H9 (cell line): ENCODE measurements at regions not wholly inside any gene's neighbourhood (a gene's known extent, or its start where the extent isn't known, plus 50 kb on each side); places are given as distances from the start of the nearest gene placed in this dataset.

ENCODE experiments used
- DNase-seq: peaks from one replicate; pipeline ENCODE4 v3.0.0-alpha.2; 2017
- H2AFZ ChIP-seq: one replicate; pipeline ENCODE4 v1.6.1; 2013; ENCODE audit warnings: mild to moderate bottlenecking, low read length, control low read depth, moderate library complexity
- H2AK5ac ChIP-seq: 2 replicates; pipeline ENCODE4 v1.6.1; 2013; ENCODE audit warnings: low read length, control low read depth, mixed read lengths; ENCODE audit not compliant: insufficient read length
- H2BK120ac ChIP-seq: one replicate; pipeline ENCODE4 v1.6.1; 2013; ENCODE audit warnings: low read depth, mild to moderate bottlenecking, low read length, control low read depth, inconsistent platforms; ENCODE audit not compliant: poor library complexity, severe bottlenecking
- H2BK12ac ChIP-seq: 2 replicates; pipeline ENCODE4 v1.6.1; 2013; ENCODE audit warnings: low read length, control low read depth, mixed read lengths, low read depth; ENCODE audit not compliant: insufficient read length
- H2BK15ac ChIP-seq: 2 replicates; pipeline ENCODE4 v1.6.1; 2013; ENCODE audit warnings: low read depth, low read length, control low read depth
- H2BK20ac ChIP-seq: one replicate; pipeline ENCODE4 v1.6.1; 2013; ENCODE audit warnings: low read depth, mild to moderate bottlenecking, low read length, control low read depth, inconsistent platforms; ENCODE audit not compliant: poor library complexity, severe bottlenecking
- H2BK5ac ChIP-seq: 2 replicates; pipeline ENCODE4 v1.6.1; 2013; ENCODE audit warnings: low read length, control low read depth, mixed read lengths; ENCODE audit not compliant: insufficient read length
- H3K14ac ChIP-seq: 2 replicates; pipeline ENCODE4 v1.6.1; 2013; ENCODE audit warnings: low read length, control low read depth; ENCODE audit not compliant: insufficient read depth
- H3K18ac ChIP-seq: 2 replicates; pipeline ENCODE4 v1.6.1; 2013; ENCODE audit warnings: low read depth, mild to moderate bottlenecking, mixed read lengths, low read length, control low read depth; ENCODE audit not compliant: insufficient read length
- H3K23ac ChIP-seq: 2 replicates; pipeline ENCODE4 v1.6.1; 2013; ENCODE audit warnings: low read length, control low read depth, mixed read lengths, low read depth; ENCODE audit not compliant: insufficient read length
- H3K23me2 ChIP-seq: 2 replicates; pipeline ENCODE4 v1.6.1; 2013; ENCODE audit warnings: low read depth, mild to moderate bottlenecking, mixed read lengths, low read length, control low read depth; ENCODE audit not compliant: insufficient read length, poor library complexity, severe bottlenecking
- H3K27ac ChIP-seq: 2 replicates; pipeline ENCODE4 v1.5.1; 2013; ENCODE audit warnings: low read length, control low read depth, mixed read lengths, low read depth; ENCODE audit not compliant: insufficient read length
- H3K27me3 ChIP-seq: 2 replicates; pipeline ENCODE4 v1.6.1; 2013; ENCODE audit warnings: low read length, control low read depth, inconsistent platforms; ENCODE audit not compliant: insufficient read depth
- H3K4ac ChIP-seq: 2 replicates; pipeline ENCODE4 v1.6.1; 2013; ENCODE audit warnings: low read depth, mild to moderate bottlenecking, control low read depth, inconsistent platforms, low read length, moderate library complexity
- H3K4me1 ChIP-seq: 2 replicates; pipeline ENCODE4 v1.6.1; 2013; ENCODE audit warnings: low read length, control low read depth, inconsistent platforms; ENCODE audit not compliant: insufficient read depth
- H3K4me2 ChIP-seq: 2 replicates; pipeline ENCODE4 v1.6.1; 2013; ENCODE audit warnings: low read length, control low read depth, mixed read lengths; ENCODE audit not compliant: insufficient read length, insufficient read depth
- H3K56ac ChIP-seq: 2 replicates; pipeline ENCODE4 v1.6.1; 2013; ENCODE audit warnings: low read depth, mild to moderate bottlenecking, mixed read lengths, low read length, control low read depth; ENCODE audit not compliant: insufficient read length
- H3K79me1 ChIP-seq: 2 replicates; pipeline ENCODE4 v1.6.1; 2013; ENCODE audit warnings: low read depth, mild to moderate bottlenecking, moderate library complexity, low read length, control low read depth, inconsistent platforms; ENCODE audit not compliant: insufficient read depth, poor library complexity, severe bottlenecking
- H3K79me2 ChIP-seq: 2 replicates; pipeline ENCODE4 v1.6.1; 2013; ENCODE audit warnings: low read length, control low read depth, inconsistent platforms; ENCODE audit not compliant: insufficient read depth
- H3K9ac ChIP-seq: 2 replicates; pipeline ENCODE4 v1.6.1; 2013; ENCODE audit warnings: low read length, control low read depth, mixed read lengths; ENCODE audit not compliant: insufficient read length; ENCODE audit errors: extremely low read depth
- H3K9me3 ChIP-seq: one replicate; pipeline ENCODE4 v1.6.1; 2013; ENCODE audit warnings: low read depth, low read length, inconsistent platforms; ENCODE audit not compliant: control insufficient read depth
- H3T11ph ChIP-seq: one replicate; pipeline ENCODE4 v1.6.1; 2013; ENCODE audit warnings: mild to moderate bottlenecking, low read length, control low read depth, inconsistent platforms
- H4K20me1 ChIP-seq: one replicate; pipeline ENCODE4 v1.6.1; 2013; ENCODE audit not compliant: control insufficient read depth, insufficient read length, insufficient read depth
- H4K5ac ChIP-seq: 2 replicates; pipeline ENCODE4 v1.6.1; 2013; ENCODE audit warnings: low read depth, mild to moderate bottlenecking, mixed read lengths, low read length, control low read depth; ENCODE audit not compliant: insufficient read length
- H4K8ac ChIP-seq: replicated peaks from 2 replicates; pipeline ENCODE4 v1.6.1; 2013; ENCODE audit warnings: low read length, control low read depth, mixed read lengths, low read depth; ENCODE audit not compliant: insufficient read length
- H4K91ac ChIP-seq: 2 replicates; pipeline ENCODE4 v1.6.1; 2013; ENCODE audit warnings: low read depth, mild to moderate bottlenecking, moderate library complexity, mixed read lengths, low read length, control low read depth; ENCODE audit not compliant: insufficient read length
- H3K27ac Mint-ChIP-seq, 3 experiments: 2 replicates in 2 of 3; 3 replicates in 1 of 3; pipeline ENCODE4 v1.8.0; 2020 to 2021; ENCODE audit warnings: mixed read lengths in 3 of 3, mild to moderate bottlenecking in 1 of 3, moderate library complexity in 1 of 3
- H3K27me3 Mint-ChIP-seq: 2 replicates; pipeline ENCODE4 v1.8.0; 2021; ENCODE audit warnings: low read depth, mild to moderate bottlenecking, moderate library complexity, mixed read lengths
- H3K36me3 Mint-ChIP-seq, 3 experiments: 2 replicates in 2 of 3; 3 replicates in 1 of 3; pipeline ENCODE4 v1.8.0; 2020 to 2021; ENCODE audit warnings: low read depth in 3 of 3, mixed read lengths in 3 of 3; ENCODE audit not compliant: insufficient read depth in 1 of 3
- H3K4me1 Mint-ChIP-seq, 2 experiments: 2 replicates each; pipeline ENCODE4 v1.8.0; 2020; ENCODE audit warnings: mixed read lengths in 2 of 2
- H3K4me3 Mint-ChIP-seq, 2 experiments: 2 replicates in 1 of 2; 3 replicates in 1 of 2; pipeline ENCODE4 v1.8.0; 2020 to 2021; ENCODE audit warnings: mild to moderate bottlenecking in 2 of 2, mixed read lengths in 2 of 2, moderate library complexity in 1 of 2
- H3K9me3 Mint-ChIP-seq, 2 experiments: 2 replicates in 1 of 2; 3 replicates in 1 of 2; pipeline ENCODE4 v1.8.0; 2020; ENCODE audit warnings: mild to moderate bottlenecking in 2 of 2, mixed read lengths in 2 of 2, moderate library complexity in 1 of 2
- CTCF ChIP-seq: fragments of 200-600 bp; sonication (generic); conservative IDR thresholded peaks from 3 replicates; pipeline ENCODE4 v1.8.0; 2021; ENCODE audit warnings: antibody characterized with exemption, mild to moderate bottlenecking

GRCh38 chr1:221530791-221531190 lies 211.1 kb downstream of the DUSP10 start:
- Histone ChIP-seq H3K23me2 (no peaks in the 10 kb centered on the region), H3K4me2 (no peak overlapping the region), H3K4ac (no peak overlapping the region), H4K20me1 (no peaks in the 10 kb centered on the region), H2BK120ac (no peak overlapping the region), H4K5ac (no peak overlapping the region), H2AFZ (no peak overlapping the region), H3K9me3 (no peaks in the 10 kb centered on the region), H2BK15ac (no peak overlapping the region), H2BK20ac (no peak overlapping the region), H3K79me1 (no peaks in the 10 kb centered on the region), H3K18ac (no peak overlapping the region), H3T11ph (no peak overlapping the region), H3K9ac (no peak overlapping the region), H4K91ac (no peak overlapping the region), H4K8ac (no peak overlapping the region), H3K4me1 (no peaks in the 10 kb centered on the region), H3K14ac (no peak overlapping the region), H3K23ac (no peak overlapping the region), H2BK12ac (no peak overlapping the region), H3K27ac (no peak overlapping the region), H3K56ac (no peak overlapping the region), H3K27me3 (no peaks in the 10 kb centered on the region), H3K79me2 (no peaks in the 10 kb centered on the region), H2AK5ac (no peak overlapping the region), H2BK5ac (no peak overlapping the region)
- DNase-seq: no peak
- TF ChIP-seq CTCF: no peak
- Mint-ChIP-seq H3K36me3 (no peaks in the 10 kb centered on the region), H3K4me1 (peaks cover 2 to 7% of the 10 kb centered on the region in 2 experiments; a peak in 2 of 4 replicates), H3K27ac (no peak overlapping the region), H3K4me3 (no peak overlapping the region), H3K27me3 (peaks cover 3% of the 10 kb centered on the region; the same call in 1 of the 2 replicates), H3K9me3 (no peaks in the 10 kb centered on the region)
